ENCODE measurements at regions not wholly inside any gene's neighbourhood (a gene's known extent, or its start where the extent isn't known, plus 50 kb on each side); places are given as distances from the start of the nearest gene placed in this dataset.

DNA sequence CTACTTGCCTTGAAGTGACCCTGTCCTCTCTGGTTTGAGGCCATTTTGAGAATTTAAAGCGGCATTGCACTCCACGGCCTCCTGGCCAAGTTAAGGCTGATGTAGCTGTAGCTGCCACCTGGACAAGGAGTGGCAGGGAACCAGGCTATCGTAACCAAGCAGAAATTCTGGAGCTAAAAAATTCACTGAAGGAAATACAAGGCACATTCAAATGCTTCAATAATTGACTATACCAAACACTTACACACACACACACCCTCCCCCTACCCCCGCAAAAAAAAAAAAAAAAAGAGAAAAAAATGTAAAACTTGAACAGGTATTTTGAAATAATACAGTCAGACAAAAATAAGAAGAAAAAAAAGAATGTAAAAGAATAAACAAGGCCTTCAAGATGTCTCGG, 409.0 kb upstream of the SEMA3A start:
- H3K4me3 ChIP-seq (ENCODE audit: low read depth, low read length) = no peak overlapping the region
- TF ChIP-seq, protein P1, sequence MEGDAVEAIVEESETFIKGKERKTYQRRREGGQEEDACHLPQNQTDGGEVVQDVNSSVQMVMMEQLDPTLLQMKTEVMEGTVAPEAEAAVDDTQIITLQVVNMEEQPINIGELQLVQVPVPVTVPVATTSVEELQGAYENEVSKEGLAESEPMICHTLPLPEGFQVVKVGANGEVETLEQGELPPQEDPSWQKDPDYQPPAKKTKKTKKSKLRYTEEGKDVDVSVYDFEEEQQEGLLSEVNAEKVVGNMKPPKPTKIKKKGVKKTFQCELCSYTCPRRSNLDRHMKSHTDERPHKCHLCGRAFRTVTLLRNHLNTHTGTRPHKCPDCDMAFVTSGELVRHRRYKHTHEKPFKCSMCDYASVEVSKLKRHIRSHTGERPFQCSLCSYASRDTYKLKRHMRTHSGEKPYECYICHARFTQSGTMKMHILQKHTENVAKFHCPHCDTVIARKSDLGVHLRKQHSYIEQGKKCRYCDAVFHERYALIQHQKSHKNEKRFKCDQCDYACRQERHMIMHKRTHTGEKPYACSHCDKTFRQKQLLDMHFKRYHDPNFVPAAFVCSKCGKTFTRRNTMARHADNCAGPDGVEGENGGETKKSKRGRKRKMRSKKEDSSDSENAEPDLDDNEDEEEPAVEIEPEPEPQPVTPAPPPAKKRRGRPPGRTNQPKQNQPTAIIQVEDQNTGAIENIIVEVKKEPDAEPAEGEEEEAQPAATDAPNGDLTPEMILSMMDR (IDR thresholded peaks at IDR 0.05; ENCODE audit: borderline replicate concordance, insufficient read depth, low read depth, low read length) = no peak

DNA sequence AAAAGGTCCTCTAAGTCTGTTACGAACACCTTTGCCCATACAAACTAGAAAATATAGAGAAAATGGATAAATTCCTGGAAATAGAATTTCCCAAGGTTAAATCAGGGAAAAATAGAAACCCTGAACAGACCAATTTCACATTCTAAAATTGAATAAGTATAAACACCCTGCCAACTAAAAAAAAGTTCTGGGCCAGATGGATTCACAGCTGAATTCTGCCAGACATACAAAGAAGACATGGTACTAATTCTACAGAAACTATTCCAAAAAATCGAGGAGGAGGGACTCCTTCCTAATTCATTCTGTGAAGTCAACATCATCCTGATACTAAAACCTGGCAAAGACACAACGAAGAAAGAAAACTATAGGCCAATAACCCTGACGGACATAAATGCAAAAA, 400.4 kb upstream of the SEMA3A start:
- TF ChIP-seq, protein P1 (IDR thresholded peaks at IDR 0.05; ENCODE audit: borderline replicate concordance, insufficient read depth, low read depth, low read length) = no peak
- H3K4me3 ChIP-seq (ENCODE audit: low read depth, low read length) = no peak overlapping the region

DNA sequence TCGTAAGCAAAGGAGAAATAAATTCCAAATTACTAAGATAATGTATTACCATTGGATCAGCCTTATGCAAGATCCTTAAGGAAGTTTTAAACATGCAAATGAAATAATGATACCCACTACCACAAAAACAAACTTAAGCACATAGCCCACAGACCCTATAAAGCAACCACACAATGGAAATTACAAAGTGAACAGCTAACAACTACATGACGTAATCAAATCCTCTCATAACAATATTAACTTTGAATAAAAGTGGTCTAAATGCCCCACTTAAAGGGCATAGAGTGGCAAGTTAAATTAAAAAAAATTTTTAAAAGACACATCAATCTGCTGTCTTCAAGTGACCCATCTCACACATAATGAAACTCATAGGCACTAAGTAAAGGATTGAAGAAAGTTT, 397.3 kb upstream of the SEMA3A start:
- no peak overlapping the region for H3K4me3 ChIP-seq (ENCODE audit: low read depth, low read length)
- TF ChIP-seq, protein P1 (IDR thresholded peaks at IDR 0.05; ENCODE audit: borderline replicate concordance, insufficient read depth, low read depth, low read length) = no peak

DNA sequence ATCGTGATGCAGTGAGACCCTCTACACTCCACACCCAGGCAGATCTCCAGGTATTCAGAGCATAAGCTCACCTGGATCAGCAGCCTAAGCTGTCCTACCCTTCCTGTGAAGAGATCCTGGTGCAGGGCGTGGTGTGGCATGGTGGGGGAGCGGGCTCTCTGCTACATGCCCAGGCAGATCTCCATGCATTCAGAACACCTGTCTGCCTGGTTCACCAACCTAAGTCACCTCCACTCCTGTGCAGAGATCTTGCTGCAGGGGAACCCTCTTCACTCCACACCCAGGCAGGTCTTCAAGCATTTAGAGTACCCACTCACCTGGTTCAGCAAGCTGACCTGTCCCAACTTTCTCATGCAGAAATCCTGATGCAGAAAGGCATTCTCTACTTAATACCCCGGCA, 394.4 kb upstream of the SEMA3A start:
- TF ChIP-seq, protein P1 (IDR thresholded peaks at IDR 0.05; ENCODE audit: borderline replicate concordance, insufficient read depth, low read depth, low read length) = no peak
- H3K4me3 ChIP-seq (ENCODE audit: low read depth, low read length) = no peak overlapping the region

DNA sequence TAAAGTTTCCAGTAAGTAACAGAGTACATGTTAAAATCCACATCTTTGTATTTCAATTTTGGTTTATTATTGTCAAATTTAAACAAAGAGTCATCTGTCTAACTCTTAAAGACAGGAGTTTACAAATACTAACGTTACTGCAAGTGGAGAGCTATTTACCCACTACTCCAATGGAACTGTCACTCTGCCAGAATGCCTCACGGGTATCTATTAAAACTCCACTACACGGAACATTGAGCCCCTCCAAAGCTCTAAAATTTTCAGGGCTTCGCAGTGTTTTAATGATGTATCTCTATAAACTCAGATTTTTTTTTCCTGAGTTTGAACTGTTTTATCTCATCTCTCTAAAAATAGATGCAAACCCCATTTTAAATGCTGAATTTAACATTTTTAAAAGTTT, 388.7 kb upstream of the SEMA3A start:
- TF ChIP-seq, protein P1 (IDR thresholded peaks at IDR 0.05; ENCODE audit: borderline replicate concordance, insufficient read depth, low read depth, low read length) = no peak
- H3K4me3 ChIP-seq (ENCODE audit: low read depth, low read length) = no peak overlapping the region

DNA sequence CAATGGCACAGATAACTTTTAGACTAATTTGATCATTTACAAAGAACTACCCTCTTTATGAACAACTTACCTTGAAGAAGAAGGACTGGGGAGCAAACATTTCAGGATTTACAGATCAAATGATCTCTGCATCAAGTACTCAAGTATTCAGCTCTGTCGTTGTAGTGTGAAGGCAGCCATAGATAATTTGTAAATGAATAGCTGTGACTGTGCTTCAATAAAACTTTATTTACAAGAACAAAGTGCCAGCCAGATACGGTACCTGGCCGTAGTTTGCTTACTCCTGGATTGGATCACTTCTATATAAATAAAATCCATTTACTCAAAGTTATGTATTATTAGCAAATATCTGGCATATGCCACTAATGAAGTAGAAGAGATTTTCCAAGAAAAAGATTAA, 388.2 kb upstream of the SEMA3A start:
- TF ChIP-seq, protein P1 (IDR thresholded peaks at IDR 0.05; ENCODE audit: borderline replicate concordance, insufficient read depth, low read depth, low read length) = no peak
- no peak overlapping the region for H3K4me3 ChIP-seq (ENCODE audit: low read depth, low read length)

DNA sequence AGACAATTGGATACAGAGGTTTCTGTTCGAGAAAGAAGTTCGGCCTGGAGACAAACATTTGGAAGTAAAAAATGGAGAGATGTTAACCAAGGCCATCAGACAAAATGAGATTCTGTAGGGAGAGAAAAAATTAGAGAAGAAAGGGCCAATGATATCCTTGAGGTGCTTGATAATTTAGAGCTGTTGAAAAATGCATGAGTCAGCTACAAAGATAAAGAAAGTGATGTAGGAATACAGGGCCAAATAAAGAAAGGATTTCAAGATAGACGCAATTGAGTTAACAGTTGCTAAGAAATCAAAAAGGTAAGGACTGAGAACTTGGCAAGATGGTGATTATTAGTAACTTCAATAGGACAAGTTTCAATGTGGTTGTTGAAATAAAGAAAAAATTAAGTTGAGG, 384.2 kb upstream of the SEMA3A start:
- TF ChIP-seq, protein P1 (IDR thresholded peaks at IDR 0.05; ENCODE audit: borderline replicate concordance, insufficient read depth, low read depth, low read length) = no peak
- no peak overlapping the region for H3K4me3 ChIP-seq (ENCODE audit: low read depth, low read length)

All from GM12875 (cell line).